ENCODE measurements at regions not wholly inside any gene's neighbourhood (a gene's known extent, or its start where the extent isn't known, plus 50 kb on each side); places are given as distances from the start of the nearest gene placed in this dataset.

- DNase-seq, result no peak
Measured at GRCh38 chr5:67286006-67286405, 89.4 kb upstream of the CD180 start.

GRCh38 chr5:67283988-67284487 is 87.4 kb upstream of the CD180 start:
- no peak for DNase-seq

GRCh38 chr5:67283275-67283987 is 86.8 kb upstream of the CD180 start:
- no peak for DNase-seq

GRCh38 chr5:67281874-67282273 is 85.3 kb upstream of the CD180 start:
- no peak for DNase-seq

GRCh38 chr5:67273689-67274356 is 77.2 kb upstream of the CD180 start:
- no peak for DNase-seq

GRCh38 chr5:67272453-67273130 is 76.0 kb upstream of the CD180 start:
- no peak for DNase-seq

GRCh38 chr5:67268231-67269021 is 71.8 kb upstream of the CD180 start:
- DNase-seq, result peak; percentile 96

- DNase-seq, result no peak
Measured at GRCh38 chr5:67267512-67268216, 71.1 kb upstream of the CD180 start.

- DNase-seq, result no peak
Measured at GRCh38 chr5:67266654-67267350, 70.2 kb upstream of the CD180 start.

- DNase-seq, result no peak
Measured at GRCh38 chr5:67265951-67266350, 69.4 kb upstream of the CD180 start.

- no peak for DNase-seq
Measured at GRCh38 chr5:67263656-67264408, 67.2 kb upstream of the CD180 start.

GRCh38 chr5:67262956-67263355 is 66.4 kb upstream of the CD180 start:
- DNase-seq, result no peak

- no peak for DNase-seq
Measured at GRCh38 chr5:67262206-67262605, 65.6 kb upstream of the CD180 start.

- DNase-seq, result no peak
Measured at GRCh38 chr5:67259548-67260215, 63.1 kb upstream of the CD180 start.

GRCh38 chr5:67257500-67257899 is 60.9 kb upstream of the CD180 start:
- DNase-seq, result no peak

GRCh38 chr5:67257077-67257476 is 60.5 kb upstream of the CD180 start:
- no peak for DNase-seq

- no peak for DNase-seq
Measured at GRCh38 chr5:67255881-67256280, 59.3 kb upstream of the CD180 start.

GRCh38 chr5:67253911-67254310 is 57.3 kb upstream of the CD180 start:
- DNase-seq, result no peak

GRCh38 chr5:67249590-67249895 is 52.9 kb upstream of the CD180 start:
- peak; percentile 70 for DNase-seq
